GM12872 (cell line): ENCODE measurements at regions not wholly inside any gene's neighbourhood (a gene's known extent, or its start where the extent isn't known, plus 50 kb on each side); places are given as distances from the start of the nearest gene placed in this dataset.

ENCODE experiments used
- CTCF ChIP-seq: IDR thresholded peaks from 3 replicates; pipeline ENCODE4 v1.5.1; 2011; ENCODE audit warnings: low read depth, mild to moderate bottlenecking, low read length, moderate library complexity; ENCODE audit not compliant: insufficient read depth

GRCh38 chr13:39100996-39101738 is 62.9 kb downstream of the NHLRC3 start:
- no peak for TF ChIP-seq CTCF

GRCh38 chr13:39102981-39103490 is 64.8 kb downstream of the NHLRC3 start:
- TF ChIP-seq CTCF, result no peak

GRCh38 chr13:39105110-39105509 is 66.9 kb downstream of the NHLRC3 start:
- no peak for TF ChIP-seq CTCF

- TF ChIP-seq CTCF, result no peak
Observed at GRCh38 chr13:39106216-39107005, 68.2 kb downstream of the NHLRC3 start.

- no peak for TF ChIP-seq CTCF
Observed at GRCh38 chr13:39107561-39107960, 69.3 kb downstream of the NHLRC3 start.

- TF ChIP-seq CTCF, result no peak
Observed at GRCh38 chr13:39108783-39109182, 70.5 kb downstream of the NHLRC3 start.

GRCh38 chr13:39110518-39111097 is 72.4 kb downstream of the NHLRC3 start:
- no peak for TF ChIP-seq CTCF
